ENCODE measurements at regions not wholly inside any gene's neighbourhood (a gene's known extent, or its start where the extent isn't known, plus 50 kb on each side); places are given as distances from the start of the nearest gene placed in this dataset.

GRCh38 chr14:86915406-86915805 is 1077.6 kb downstream of the GALC start (continued):
- no peak for TF ChIP-seq RB1 (IDR thresholded peaks at IDR 0.05; ENCODE audit: borderline replicate concordance)

DNA sequence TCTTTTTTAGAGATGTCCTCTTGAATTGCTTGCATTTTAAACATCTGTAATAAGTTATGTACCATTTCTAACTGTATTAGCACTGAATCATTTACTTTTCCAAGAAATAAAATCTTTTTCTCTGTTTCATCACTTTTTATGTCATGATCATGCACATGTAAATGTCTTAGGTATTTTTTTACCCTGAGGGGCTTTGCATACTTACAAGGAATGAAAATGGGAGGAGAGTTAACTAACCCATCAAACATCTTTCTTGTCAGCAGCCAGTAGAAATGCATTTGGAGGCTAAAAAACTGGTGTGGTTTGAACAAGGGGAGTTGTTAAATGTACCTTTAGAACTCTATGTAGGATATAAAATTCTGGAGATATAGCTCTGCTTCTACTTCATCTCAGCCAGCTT is 1080.3 kb downstream of the GALC start:
- in situ Hi-C loops (cut with MboI), result no loop called here
- RAD21 ChIA-PET (ENCODE audit: unreplicated experiment), result no interaction called here
- intact Hi-C loops (cut with micrococcal nuclease; ENCODE audit: unreplicated experiment), result no loop called here

DNA sequence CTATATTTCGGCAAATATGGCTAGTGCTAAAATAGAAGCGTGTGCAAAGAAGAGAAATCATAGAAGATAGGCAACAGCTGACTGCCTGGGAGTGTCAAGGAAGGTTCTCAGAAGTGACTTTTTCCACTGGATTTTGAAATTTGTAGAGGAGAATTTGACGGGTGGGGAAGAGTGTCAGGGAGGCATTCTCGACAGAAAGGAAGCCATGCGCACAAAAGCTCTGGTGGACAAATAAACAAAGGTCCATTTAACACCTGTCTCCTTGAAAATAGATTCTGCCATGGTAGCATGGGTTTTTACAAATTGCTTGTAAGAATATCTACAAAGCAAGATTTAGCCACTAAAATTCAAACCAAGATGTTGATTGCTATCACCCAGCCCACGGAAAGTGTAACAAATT is 1081.5 kb downstream of the GALC start:
- POLR2A ChIA-PET, result no interaction called here
- ATAC-seq (no peak), FAIRE-seq (no peak), DNase-seq (ENCODE audit: low read depth, low spot score) (no peak)
- no peak for TF ChIP-seq EGR1 (IDR thresholded peaks at IDR 0.05; ENCODE audit: borderline replicate concordance in 1 of 2, low read depth in 2 of 2, low read length in 2 of 2)
- TF ChIP-seq, protein P1, sequence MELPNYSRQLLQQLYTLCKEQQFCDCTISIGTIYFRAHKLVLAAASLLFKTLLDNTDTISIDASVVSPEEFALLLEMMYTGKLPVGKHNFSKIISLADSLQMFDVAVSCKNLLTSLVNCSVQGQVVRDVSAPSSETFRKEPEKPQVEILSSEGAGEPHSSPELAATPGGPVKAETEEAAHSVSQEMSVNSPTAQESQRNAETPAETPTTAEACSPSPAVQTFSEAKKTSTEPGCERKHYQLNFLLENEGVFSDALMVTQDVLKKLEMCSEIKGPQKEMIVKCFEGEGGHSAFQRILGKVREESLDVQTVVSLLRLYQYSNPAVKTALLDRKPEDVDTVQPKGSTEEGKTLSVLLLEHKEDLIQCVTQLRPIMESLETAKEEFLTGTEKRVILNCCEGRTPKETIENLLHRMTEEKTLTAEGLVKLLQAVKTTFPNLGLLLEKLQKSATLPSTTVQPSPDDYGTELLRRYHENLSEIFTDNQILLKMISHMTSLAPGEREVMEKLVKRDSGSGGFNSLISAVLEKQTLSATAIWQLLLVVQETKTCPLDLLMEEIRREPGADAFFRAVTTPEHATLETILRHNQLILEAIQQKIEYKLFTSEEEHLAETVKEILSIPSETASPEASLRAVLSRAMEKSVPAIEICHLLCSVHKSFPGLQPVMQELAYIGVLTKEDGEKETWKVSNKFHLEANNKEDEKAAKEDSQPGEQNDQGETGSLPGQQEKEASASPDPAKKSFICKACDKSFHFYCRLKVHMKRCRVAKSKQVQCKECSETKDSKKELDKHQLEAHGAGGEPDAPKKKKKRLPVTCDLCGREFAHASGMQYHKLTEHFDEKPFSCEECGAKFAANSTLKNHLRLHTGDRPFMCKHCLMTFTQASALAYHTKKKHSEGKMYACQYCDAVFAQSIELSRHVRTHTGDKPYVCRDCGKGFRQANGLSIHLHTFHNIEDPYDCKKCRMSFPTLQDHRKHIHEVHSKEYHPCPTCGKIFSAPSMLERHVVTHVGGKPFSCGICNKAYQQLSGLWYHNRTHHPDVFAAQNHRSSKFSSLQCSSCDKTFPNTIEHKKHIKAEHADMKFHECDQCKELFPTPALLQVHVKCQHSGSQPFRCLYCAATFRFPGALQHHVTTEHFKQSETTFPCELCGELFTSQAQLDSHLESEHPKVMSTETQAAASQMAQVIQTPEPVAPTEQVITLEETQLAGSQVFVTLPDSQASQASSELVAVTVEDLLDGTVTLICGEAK (IDR thresholded peaks at IDR 0.05; ENCODE audit: borderline replicate concordance), result no peak
- TF ChIP-seq NR2C1 (IDR thresholded peaks at IDR 0.05), result no peak
- TF ChIP-seq CEBPB (IDR thresholded peaks at IDR 0.05; ENCODE audit: borderline replicate concordance in 1 of 2, low read depth in 2 of 2, low read length in 2 of 2), result no peak
- TF ChIP-seq POLR2AphosphoS5 (IDR thresholded peaks at IDR 0.05; ENCODE audit: low read length), result no peak
- SMC1A ChIA-PET (ENCODE audit: uncharacterized antibody, unreplicated experiment), result no interaction called here
- Histone ChIP-seq H2AFZ (ENCODE audit: control insufficient read depth, low read depth, low read length) (no peak overlapping the region), H3K36me3 (ENCODE audit: control insufficient read depth in 2 of 2, insufficient read depth in 2 of 2, low read length in 1 of 2) (no peaks in the 10 kb centered on the region), H3K9me3 (replicated peaks; ENCODE audit: control insufficient read depth, insufficient read depth, low read length) (no peaks in the 10 kb centered on the region), H3K4me2 (ENCODE audit: control insufficient read depth, insufficient read depth) (no peak overlapping the region), H4K20me1 (ENCODE audit: control insufficient read depth, insufficient read depth) (no peaks in the 10 kb centered on the region), H3K4me3 (no peak overlapping the region), H3K27ac (ENCODE audit: control insufficient read depth, insufficient read depth) (no peak overlapping the region), H3K9ac (ENCODE audit: control insufficient read depth, insufficient read depth, low read length) (no peak overlapping the region), H3K79me2 (ENCODE audit: control insufficient read depth, insufficient read depth, low read length) (no peaks in the 10 kb centered on the region), H3K4me1 (ENCODE audit: control insufficient read depth, insufficient read depth, low read length) (no peaks in the 10 kb centered on the region), H3K27me3 (replicated peaks in 1 of 2; ENCODE audit: control insufficient read depth in 2 of 2, insufficient read depth in 2 of 2, low read length in 1 of 2) (no peaks in the 10 kb centered on the region)
- RAD21 ChIA-PET (ENCODE audit: unreplicated experiment), result no interaction called here
- intact Hi-C loops (cut with micrococcal nuclease; ENCODE audit: unreplicated experiment) (no loop called here), in situ Hi-C loops (cut with MboI) (no loop called here)
- no TSS peak for BruUV-seq (replicated peaks)
- 32% methylated on average over 6 of the region's 6 CpGs for WGBS (ENCODE audit: insufficient coverage, insufficient replicate concordance, low lambda C conversion rate, missing lambda C conversion rate)
- CTCF ChIA-PET, result interaction anchor here (0.9 kb wide), 1 partner anchor 18 kb away, joined by 3 read pairs; no protein-coding TSS in a partner anchor

More for the DNA sequence above, 1080.3 kb downstream of the GALC start:
- DNase-seq (ENCODE audit: low read depth, low spot score), result no peak
- Histone ChIP-seq H2AFZ (ENCODE audit: control insufficient read depth, low read depth, low read length) (no peak overlapping the region), H3K4me2 (ENCODE audit: control insufficient read depth, insufficient read depth) (no peak overlapping the region), H3K27me3 (replicated peaks in 1 of 2; ENCODE audit: control insufficient read depth in 2 of 2, insufficient read depth in 2 of 2, low read length in 1 of 2) (no peaks in the 10 kb centered on the region), H3K79me2 (ENCODE audit: control insufficient read depth, insufficient read depth, low read length) (no peaks in the 10 kb centered on the region), H3K9me3 (replicated peaks; ENCODE audit: control insufficient read depth, insufficient read depth, low read length) (no peaks in the 10 kb centered on the region), H3K4me3 (no peak overlapping the region), H3K36me3 (ENCODE audit: control insufficient read depth in 2 of 2, insufficient read depth in 2 of 2, low read length in 1 of 2) (no peaks in the 10 kb centered on the region), H3K9ac (ENCODE audit: control insufficient read depth, insufficient read depth, low read length) (no peak overlapping the region), H4K20me1 (ENCODE audit: control insufficient read depth, insufficient read depth) (no peaks in the 10 kb centered on the region), H3K4me1 (ENCODE audit: control insufficient read depth, insufficient read depth, low read length) (no peaks in the 10 kb centered on the region), H3K27ac (ENCODE audit: control insufficient read depth, insufficient read depth) (no peak overlapping the region)
- POLR2A ChIA-PET, result no interaction called here
- ATAC-seq, result no peak
- FAIRE-seq, result no peak
- SMC1A ChIA-PET (ENCODE audit: uncharacterized antibody, unreplicated experiment), result no interaction called here
- no TSS peak for BruUV-seq (replicated peaks)
- no peak for TF ChIP-seq LARP7 (IDR thresholded peaks at IDR 0.05)
- CTCF ChIA-PET, result no interaction called here
